ENCODE measurements at regions not wholly inside any gene's neighbourhood (a gene's known extent, or its start where the extent isn't known, plus 50 kb on each side); places are given as distances from the start of the nearest gene placed in this dataset.

GRCh38 chr2:138210487-138210886 is 246.2 kb downstream of the HNMT start:
- intact Hi-C loops (cut with DNase I) = no loop called here

GRCh38 chr2:138212434-138212833 is 248.2 kb downstream of the HNMT start:
- no peak for DNase-seq (ENCODE audit: low spot score)
- intact Hi-C loops (cut with DNase I) = no loop called here

More at GRCh38 chr2:138210487-138210886, 246.2 kb downstream of the HNMT start:
- no peak for DNase-seq (ENCODE audit: low spot score)

GRCh38 chr2:138213084-138213483 is 248.8 kb downstream of the HNMT start:
- intact Hi-C loops (cut with DNase I) = no loop called here
- no peak for DNase-seq (ENCODE audit: low spot score)

GRCh38 chr2:138213624-138214023 is 249.4 kb downstream of the HNMT start:
- intact Hi-C loops (cut with DNase I) = no loop called here
- no peak for DNase-seq (ENCODE audit: low spot score)

GRCh38 chr2:138215958-138216357 is 251.7 kb downstream of the HNMT start:
- DNase-seq (ENCODE audit: low spot score) = no peak
- intact Hi-C loops (cut with DNase I) = no loop called here

- intact Hi-C loops (cut with DNase I) = no loop called here
- no peak for DNase-seq (ENCODE audit: low spot score)
These were observed 253.7 kb downstream of the HNMT start for GRCh38 chr2:138217975-138218374.

GRCh38 chr2:138218397-138218796 is 254.1 kb downstream of the HNMT start:
- no peak for DNase-seq (ENCODE audit: low spot score)
- intact Hi-C loops (cut with DNase I) = no loop called here

GRCh38 chr2:138219961-138220360 is 255.7 kb downstream of the HNMT start:
- no peak for DNase-seq (ENCODE audit: low spot score)
- intact Hi-C loops (cut with DNase I) = no loop called here

- DNase-seq (ENCODE audit: low spot score) = no peak
- intact Hi-C loops (cut with DNase I) = no loop called here
These were observed 257.1 kb downstream of the HNMT start for GRCh38 chr2:138221358-138221757.

GRCh38 chr2:138223319-138223718 is 259.0 kb downstream of the HNMT start:
- no peak for DNase-seq (ENCODE audit: low spot score)
- intact Hi-C loops (cut with DNase I) = no loop called here

- intact Hi-C loops (cut with DNase I) = no loop called here
- DNase-seq (ENCODE audit: low spot score) = no peak
These were observed 262.9 kb downstream of the HNMT start for GRCh38 chr2:138227195-138227594.

- DNase-seq (ENCODE audit: low spot score) = no peak
- intact Hi-C loops (cut with DNase I) = no loop called here
These were observed 263.8 kb downstream of the HNMT start for GRCh38 chr2:138228101-138228500.

- intact Hi-C loops (cut with DNase I) = no loop called here
These were observed 267.3 kb upstream of the SPOPL start for GRCh38 chr2:138234265-138234664.

GRCh38 chr2:138235041-138235440 is 266.5 kb upstream of the SPOPL start:
- no peak for DNase-seq (ENCODE audit: low spot score)
- intact Hi-C loops (cut with DNase I) = no loop called here

More at GRCh38 chr2:138234265-138234664, 267.3 kb upstream of the SPOPL start:
- no peak for DNase-seq (ENCODE audit: low spot score)

GRCh38 chr2:138236142-138236541 is 265.4 kb upstream of the SPOPL start:
- DNase-seq (ENCODE audit: low spot score) = no peak
- intact Hi-C loops (cut with DNase I) = no loop called here

- DNase-seq (ENCODE audit: low spot score) = no peak
- intact Hi-C loops (cut with DNase I) = no loop called here
These were observed 263.7 kb upstream of the SPOPL start for GRCh38 chr2:138237667-138238384.

- DNase-seq (ENCODE audit: low spot score) = no peak
- intact Hi-C loops (cut with DNase I) = no loop called here
These were observed 262.7 kb upstream of the SPOPL start for GRCh38 chr2:138238908-138239307.

GRCh38 chr2:138239902-138240491 is 261.6 kb upstream of the SPOPL start:
- DNase-seq (ENCODE audit: low spot score) = no peak
- intact Hi-C loops (cut with DNase I) = no loop called here

- no peak for DNase-seq (ENCODE audit: low spot score)
- intact Hi-C loops (cut with DNase I) = no loop called here
These were observed 258.2 kb upstream of the SPOPL start for GRCh38 chr2:138243372-138243771.

GRCh38 chr2:138244501-138244925 is 257.1 kb upstream of the SPOPL start:
- no peak for DNase-seq (ENCODE audit: low spot score)
- intact Hi-C loops (cut with DNase I) = no loop called here

- no peak for DNase-seq (ENCODE audit: low spot score)
- intact Hi-C loops (cut with DNase I) = no loop called here
These were observed 256.3 kb upstream of the SPOPL start for GRCh38 chr2:138245310-138245709.

Data from cardiac septum (tissue), 1 donor.